WTC11 (cell line): ENCODE measurements at regions not wholly inside any gene's neighbourhood (a gene's known extent, or its start where the extent isn't known, plus 50 kb on each side); places are given as distances from the start of the nearest gene placed in this dataset.
"Not testable (repeated sequence)": the region's sequence is repeated elsewhere in the genome, so short reads cannot be mapped to it uniquely, and the experiment has no call there.

Source experiments
- ATAC-seq: fragments of 200-7000 bp; cut with Tn5 transposase; 2 replicates; pipeline ENCODE4 v1.10.0; 2021; ENCODE audit warnings: mild to moderate bottlenecking, moderate library complexity
- CTCF ChIA-PET: fragments of 300-600 bp; sonication (Branson Sonifier 250); formaldehyde crosslinking; loops from one replicate; lab custom pipeline; 2021; ENCODE audit warnings: antibody characterized with exemption; lab: Charles Lee
- POLR2A ChIA-PET: fragments of 350-600 bp; sonication (Branson Sonifier 250); formaldehyde crosslinking; loops from one replicate; lab custom pipeline; 2021; ENCODE audit warnings: antibody characterized with exemption; lab: Charles Lee
- DNase-seq: peaks from one replicate; pipeline ENCODE4 v3.0.0; 2021; ENCODE audit warnings: low spot score
- H3K27ac Mint-ChIP-seq: 2 replicates; pipeline ENCODE4 v1.8.0; 2021; ENCODE audit warnings: mixed read lengths
- H3K27me3 Mint-ChIP-seq: 2 replicates; pipeline ENCODE4 v1.8.0; 2021; ENCODE audit warnings: low read depth, mild to moderate bottlenecking, moderate library complexity, mixed read lengths
- H3K36me3 Mint-ChIP-seq: 2 replicates; pipeline ENCODE4 v1.8.0; 2021; ENCODE audit warnings: mixed read lengths
- H3K4me1 Mint-ChIP-seq: 2 replicates; pipeline ENCODE4 v1.8.0; 2022; ENCODE audit warnings: mixed read lengths
- H3K4me3 Mint-ChIP-seq: 2 replicates; pipeline ENCODE4 v1.8.0; 2021; ENCODE audit warnings: mild to moderate bottlenecking, moderate library complexity, mixed read lengths
- H3K9me3 Mint-ChIP-seq: 2 replicates; pipeline ENCODE4 v1.8.0; 2021; ENCODE audit warnings: mixed read lengths

GRCh38 chr7:75248216-75248615 is 147.2 kb upstream of the TRIM73 start:
- H3K36me3 Mint-ChIP-seq, POLR2A ChIA-PET, DNase-seq, H3K4me1 Mint-ChIP-seq, CTCF ChIA-PET, H3K27me3 Mint-ChIP-seq, ATAC-seq, H3K27ac Mint-ChIP-seq, H3K4me3 Mint-ChIP-seq, H3K9me3 Mint-ChIP-seq: not testable (repeated sequence)

- H3K27ac Mint-ChIP-seq, ATAC-seq: not testable (repeated sequence)
These were observed 141.2 kb upstream of the TRIM73 start for GRCh38 chr7:75254238-75254637.

GRCh38 chr7:75257442-75257841 is 138.0 kb upstream of the TRIM73 start:
- H3K27ac Mint-ChIP-seq, H3K9me3 Mint-ChIP-seq, H3K36me3 Mint-ChIP-seq, DNase-seq, H3K27me3 Mint-ChIP-seq, CTCF ChIA-PET, H3K4me1 Mint-ChIP-seq, POLR2A ChIA-PET, H3K4me3 Mint-ChIP-seq, ATAC-seq: not testable (repeated sequence)

More at GRCh38 chr7:75254238-75254637, 141.2 kb upstream of the TRIM73 start:
- H3K9me3 Mint-ChIP-seq, H3K36me3 Mint-ChIP-seq, H3K4me3 Mint-ChIP-seq, POLR2A ChIA-PET, H3K27me3 Mint-ChIP-seq, H3K4me1 Mint-ChIP-seq, CTCF ChIA-PET, DNase-seq: not testable (repeated sequence)

- CTCF ChIA-PET, ATAC-seq: not testable (repeated sequence)
These were observed 135.9 kb upstream of the TRIM73 start for GRCh38 chr7:75259454-75260003.

GRCh38 chr7:75261660-75262059 is 133.8 kb upstream of the TRIM73 start:
- CTCF ChIA-PET, H3K4me1 Mint-ChIP-seq, POLR2A ChIA-PET, H3K27me3 Mint-ChIP-seq, H3K36me3 Mint-ChIP-seq, ATAC-seq, H3K27ac Mint-ChIP-seq, DNase-seq, H3K9me3 Mint-ChIP-seq, H3K4me3 Mint-ChIP-seq: not testable (repeated sequence)

More at GRCh38 chr7:75259454-75260003, 135.9 kb upstream of the TRIM73 start:
- H3K4me3 Mint-ChIP-seq, H3K9me3 Mint-ChIP-seq, H3K4me1 Mint-ChIP-seq, POLR2A ChIA-PET, H3K27me3 Mint-ChIP-seq, DNase-seq, H3K36me3 Mint-ChIP-seq, H3K27ac Mint-ChIP-seq: not testable (repeated sequence)

GRCh38 chr7:75268158-75268557 is 127.3 kb upstream of the TRIM73 start:
- H3K27me3 Mint-ChIP-seq, CTCF ChIA-PET: not testable (repeated sequence)

GRCh38 chr7:75269159-75269558 is 126.3 kb upstream of the TRIM73 start:
- POLR2A ChIA-PET, H3K4me1 Mint-ChIP-seq: not testable (repeated sequence)

More at GRCh38 chr7:75268158-75268557, 127.3 kb upstream of the TRIM73 start:
- DNase-seq, H3K27ac Mint-ChIP-seq, H3K4me3 Mint-ChIP-seq, H3K9me3 Mint-ChIP-seq, POLR2A ChIA-PET, H3K36me3 Mint-ChIP-seq, H3K4me1 Mint-ChIP-seq: not testable (repeated sequence)
- ATAC-seq, result peak; percentile 95

GRCh38 chr7:75274114-75274513 is 121.3 kb upstream of the TRIM73 start:
- H3K4me1 Mint-ChIP-seq, H3K9me3 Mint-ChIP-seq, ATAC-seq, H3K4me3 Mint-ChIP-seq, POLR2A ChIA-PET, CTCF ChIA-PET, H3K27me3 Mint-ChIP-seq, H3K27ac Mint-ChIP-seq, DNase-seq, H3K36me3 Mint-ChIP-seq: not testable (repeated sequence)

More at GRCh38 chr7:75269159-75269558, 126.3 kb upstream of the TRIM73 start:
- DNase-seq, H3K27me3 Mint-ChIP-seq, CTCF ChIA-PET, H3K4me3 Mint-ChIP-seq, H3K36me3 Mint-ChIP-seq, H3K9me3 Mint-ChIP-seq, H3K27ac Mint-ChIP-seq: not testable (repeated sequence)
- ATAC-seq, result peak; percentile 76
